Sigmoid colon (tissue), 4 donors: ENCODE measurements at regions not wholly inside any gene's neighbourhood (a gene's known extent, or its start where the extent isn't known, plus 50 kb on each side); places are given as distances from the start of the nearest gene placed in this dataset.

Experiments
- CTCF ChIP-seq, 4 experiments: fragments of 450-650 bp in 3 of 4; fragments of 200-600 bp in 1 of 4; IDR thresholded peaks; one replicate each; pipeline ENCODE4 v1.5.1; 2016 to 2019; ENCODE audit warnings: antibody characterized with exemption in 4 of 4, mild to moderate bottlenecking in 3 of 4, moderate library complexity in 2 of 4
- POLR2A ChIP-seq, 2 donors: fragments of 450-650 bp; IDR thresholded peaks; one replicate each; pipeline ENCODE4 v1.6.1; 2016; ENCODE audit warnings: antibody characterized with exemption in 2 of 2, mild to moderate bottlenecking in 2 of 2, moderate library complexity in 2 of 2
- POLR2AphosphoS5 ChIP-seq, 4 donors: sonication (generic); formaldehyde crosslinking; IDR thresholded peaks; one replicate each; pipeline ENCODE4 v1.6.1; 2017; ENCODE audit warnings: antibody characterized with exemption in 4 of 4

- TF ChIP-seq POLR2AphosphoS5 (IDR thresholded peaks at IDR 0.05) = no peak
- no peak for TF ChIP-seq CTCF (IDR thresholded peaks at IDR 0.05)
- no peak for TF ChIP-seq POLR2A (IDR thresholded peaks at IDR 0.05)
These were observed 158.0 kb upstream of the HNMT start for GRCh38 chr2:137806068-137806805.
